ENCODE measurements at regions not wholly inside any gene's neighbourhood (a gene's known extent, or its start where the extent isn't known, plus 50 kb on each side); places are given as distances from the start of the nearest gene placed in this dataset.

GRCh38 chr2:219692521-219692920, 65.1 kb downstream of the SLC4A3 start:
- no peak for TF ChIP-seq CTCF (IDR thresholded peaks at IDR 0.05)

- TF ChIP-seq CTCF (IDR thresholded peaks at IDR 0.05): no peak
Measured at GRCh38 chr2:219695145-219695709, 67.8 kb downstream of the SLC4A3 start.

GRCh38 chr2:219697811-219698747, 70.6 kb downstream of the SLC4A3 start:
- TF ChIP-seq CTCF (IDR thresholded peaks at IDR 0.05): no peak

- TF ChIP-seq CTCF (IDR thresholded peaks at IDR 0.05): no peak
Measured at GRCh38 chr2:219698748-219699439, 71.5 kb downstream of the SLC4A3 start.

- TF ChIP-seq CTCF (IDR thresholded peaks at IDR 0.05): no peak
Measured at GRCh38 chr2:219699440-219699821, 72.0 kb downstream of the SLC4A3 start.

GRCh38 chr2:219701847-219702634, 74.6 kb downstream of the SLC4A3 start:
- no peak for TF ChIP-seq CTCF (IDR thresholded peaks at IDR 0.05)

All from LNCAP (cell line).